ENCODE measurements at regions not wholly inside any gene's neighbourhood (a gene's known extent, or its start where the extent isn't known, plus 50 kb on each side); places are given as distances from the start of the nearest gene placed in this dataset.

DNA sequence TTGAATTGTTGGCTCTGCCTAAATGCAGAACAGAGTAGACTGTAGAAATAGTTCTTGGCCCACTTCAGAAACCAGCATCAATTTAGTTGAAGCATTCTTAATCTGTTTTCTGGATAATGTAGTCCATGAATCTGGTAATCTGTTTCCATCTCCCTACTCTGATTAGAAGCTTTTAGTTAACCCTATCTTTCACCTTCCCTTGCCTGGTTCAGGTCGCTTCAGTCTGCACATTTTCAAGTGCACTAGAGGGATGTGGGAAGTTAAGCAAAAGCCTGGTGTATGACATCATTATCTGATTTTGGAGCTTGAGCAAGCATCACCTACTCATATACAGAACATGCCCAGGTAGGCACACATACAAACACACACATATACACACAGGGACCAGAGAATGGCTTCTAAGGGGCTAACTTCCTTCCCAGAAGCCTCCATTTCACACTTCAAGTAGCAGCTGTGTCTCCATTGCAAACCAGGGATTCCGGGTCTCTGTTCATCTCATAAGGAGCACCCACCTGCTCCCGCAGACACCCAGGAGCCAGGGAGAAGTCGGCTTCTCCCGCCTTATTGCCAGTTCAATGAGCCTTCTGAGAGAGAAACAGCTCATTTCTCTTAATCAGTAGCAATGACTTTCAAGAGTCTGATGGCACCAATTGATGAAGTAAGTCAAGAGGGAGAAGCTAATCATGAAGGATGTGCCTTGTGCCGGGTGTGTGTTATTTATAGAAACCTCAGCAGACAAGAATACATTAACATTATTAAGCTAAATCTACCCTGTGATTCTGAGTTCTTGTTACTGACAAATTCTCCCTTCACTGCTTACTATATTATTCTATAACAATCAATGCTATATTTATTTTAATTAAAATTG lies 347.9 kb upstream of the STAC start:
- H4K20me1 ChIP-seq (replicated peaks in 1 of 2; ENCODE audit: control insufficient read depth in 1 of 2, insufficient read depth in 2 of 2, low read length in 2 of 2) = no peaks in the 10 kb centered on the region
- no peak overlapping the region for H3K18ac ChIP-seq (ENCODE audit: extremely low read depth, low read length)
- no peaks in the 10 kb centered on the region for H3K79me1 ChIP-seq (ENCODE audit: low read depth, low read length)
- FAIRE-seq (no peak), DNase-seq (ENCODE audit: low read depth in 1 of 2, low spot score in 2 of 2) (no peak)
- no peak overlapping the region for H3K56ac ChIP-seq (replicated peaks; ENCODE audit: insufficient read length, low read depth, low read length)
- H3K36me3 ChIP-seq (ENCODE audit: control insufficient read depth in 2 of 4, insufficient read depth in 4 of 4, low read length in 3 of 4) = no peaks in the 10 kb centered on the region
- H2BK12ac ChIP-seq (ENCODE audit: low read depth, low read length) = no peak overlapping the region
- no peak overlapping the region for H4K5ac ChIP-seq (ENCODE audit: insufficient read length, low read depth, low read length)
- no peak overlapping the region for H3K14ac ChIP-seq (ENCODE audit: insufficient read length)
- WGBS, 2 experiments (ENCODE audit: extremely low coverage in 1 of 2, insufficient coverage in 1 of 2, insufficient read length in 1 of 2, insufficient replicate concordance in 2 of 2, low coverage in 1 of 2, low lambda C conversion rate in 2 of 2, missing lambda C conversion rate in 1 of 2) = 94% methylated on average over 6 of the region's 6 CpGs; no CpG with 5 or more reads in 1 of the 2 experiments
- ChIA-PET POLR2A (ENCODE audit: partially characterized antibody) (no interaction called here), CTCF (ENCODE audit: partially characterized antibody) (no interaction called here)
- H3K9ac ChIP-seq (replicated peaks in 1 of 4; ENCODE audit: extremely low read depth in 1 of 4, low read depth in 3 of 4, low read length in 3 of 4) = no peak overlapping the region
- H3K4me2 ChIP-seq (ENCODE audit: insufficient read depth in 1 of 2, low read depth in 2 of 2, low read length in 2 of 2) = no peak overlapping the region
- H3K4ac ChIP-seq (replicated peaks; ENCODE audit: insufficient read length, low read depth, low read length) = no peak overlapping the region
- no peak overlapping the region for H3K4me3 ChIP-seq (ENCODE audit: extremely low read depth in 1 of 4, insufficient read depth in 2 of 4, low read depth in 3 of 4, low read length in 4 of 4)
- H4K8ac ChIP-seq (ENCODE audit: extremely low read depth, insufficient read depth, low read length) = no peak overlapping the region
- H3K23me2 ChIP-seq (ENCODE audit: low read depth, low read length) = no peaks in the 10 kb centered on the region
- no peak overlapping the region for H4K91ac ChIP-seq (replicated peaks; ENCODE audit: insufficient read length, low read length)
- H2BK5ac ChIP-seq (ENCODE audit: low read depth, low read length) = no peak overlapping the region
- H2BK15ac ChIP-seq (ENCODE audit: low read length) = no peak overlapping the region
- H3K23ac ChIP-seq (ENCODE audit: insufficient read length) = no peak overlapping the region
- no peak overlapping the region for H3K27ac ChIP-seq (ENCODE audit: low read depth, low read length)
- H3K4me1 ChIP-seq (replicated peaks in 1 of 4; ENCODE audit: control insufficient read depth in 3 of 4, insufficient read depth in 4 of 4, low read length in 3 of 4) = no peaks in the 10 kb centered on the region
- H3K9me3 ChIP-seq (ENCODE audit: insufficient read depth in 2 of 2, low read depth in 1 of 2, low read length in 1 of 2) = no peaks in the 10 kb centered on the region
- H2BK120ac ChIP-seq (replicated peaks; ENCODE audit: low read depth, low read length) = no peak overlapping the region
- H2AFZ ChIP-seq (ENCODE audit: low read length) = peak overlapping the region; percentile 72; the same call in 1 of the 2 replicates
- no peaks in the 10 kb centered on the region for H3K79me2 ChIP-seq (ENCODE audit: control insufficient read depth in 1 of 2, insufficient read depth in 2 of 2, low read length in 2 of 2)
- H3K27me3 ChIP-seq (replicated peaks in 1 of 4; ENCODE audit: control insufficient read depth in 3 of 4, extremely low read depth in 1 of 4, insufficient read depth in 3 of 4, low read length in 3 of 4) = no peaks in the 10 kb centered on the region
- no peak overlapping the region for H2AK5ac ChIP-seq (ENCODE audit: low read depth, low read length)
- H2BK20ac ChIP-seq (ENCODE audit: low read length) = no peak overlapping the region
- TF ChIP-seq CTBP2 (IDR thresholded peaks at IDR 0.05; ENCODE audit: borderline replicate concordance, insufficient read depth, insufficient read length, low read length) = no peak
- no peak for TF ChIP-seq SIN3A (conservative IDR thresholded peaks at IDR 0.05 in 1 of 2, IDR thresholded peaks at IDR 0.05 in 1 of 2; ENCODE audit: low read depth in 1 of 2, low read length in 2 of 2)
- TF ChIP-seq CEBPB (IDR thresholded peaks at IDR 0.05; ENCODE audit: low read depth, low read length) = no peak
- TF ChIP-seq ZNF274 (IDR thresholded peaks at IDR 0.05; ENCODE audit: borderline replicate concordance, extremely low read depth, low read length) = no peak
- TF ChIP-seq CHD1 (IDR thresholded peaks at IDR 0.05; ENCODE audit: low read depth, low read length) = no peak
- no peak for TF ChIP-seq HDAC6 (IDR thresholded peaks at IDR 0.05; ENCODE audit: low read depth, low read length)
- TF ChIP-seq RBBP5 (IDR thresholded peaks at IDR 0.05; ENCODE audit: borderline replicate concordance, low read depth, low read length) = no peak
- no peak for TF ChIP-seq CREB1 (IDR thresholded peaks at IDR 0.05)
- TF ChIP-seq SP4 (IDR thresholded peaks at IDR 0.05; ENCODE audit: low read length) = no peak
- TF ChIP-seq, protein P1, sequence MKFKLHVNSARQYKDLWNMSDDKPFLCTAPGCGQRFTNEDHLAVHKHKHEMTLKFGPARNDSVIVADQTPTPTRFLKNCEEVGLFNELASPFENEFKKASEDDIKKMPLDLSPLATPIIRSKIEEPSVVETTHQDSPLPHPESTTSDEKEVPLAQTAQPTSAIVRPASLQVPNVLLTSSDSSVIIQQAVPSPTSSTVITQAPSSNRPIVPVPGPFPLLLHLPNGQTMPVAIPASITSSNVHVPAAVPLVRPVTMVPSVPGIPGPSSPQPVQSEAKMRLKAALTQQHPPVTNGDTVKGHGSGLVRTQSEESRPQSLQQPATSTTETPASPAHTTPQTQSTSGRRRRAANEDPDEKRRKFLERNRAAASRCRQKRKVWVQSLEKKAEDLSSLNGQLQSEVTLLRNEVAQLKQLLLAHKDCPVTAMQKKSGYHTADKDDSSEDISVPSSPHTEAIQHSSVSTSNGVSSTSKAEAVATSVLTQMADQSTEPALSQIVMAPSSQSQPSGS (IDR thresholded peaks at IDR 0.05; ENCODE audit: low read length) = no peak
- no peak for TF ChIP-seq CBX5 (IDR thresholded peaks at IDR 0.05; ENCODE audit: low read depth, low read length)
- no peak for TF ChIP-seq TCF12 (IDR thresholded peaks at IDR 0.05; ENCODE audit: low read depth, low read length)

Data from H1 (cell line).